A673 (cell line): ENCODE measurements at regions not wholly inside any gene's neighbourhood (a gene's known extent, or its start where the extent isn't known, plus 50 kb on each side); places are given as distances from the start of the nearest gene placed in this dataset.

Experiments
- BruUV-seq: library from RNA; stranded (reverse); fragments of 400-500 nt; replicated peaks from 2 replicates; lab custom pipeline; 2021; lab: Mats Ljungman, UMichigan
- CTCF ChIA-PET: fragments of 300-600 bp; sonication (Branson Sonifier 250); formaldehyde crosslinking; loops from one replicate; lab custom pipeline; 2022; ENCODE audit warnings: antibody characterized with exemption; lab: Charles Lee
- POLR2A ChIA-PET: fragments of 300-600 bp; sonication (Branson Sonifier 250); formaldehyde crosslinking; loops from one replicate; lab custom pipeline; 2022; ENCODE audit warnings: antibody characterized with exemption; ENCODE audit not compliant: low non-redundant PET; lab: Charles Lee
- DNase-seq: peaks from one replicate; pipeline ENCODE4 v3.0.0-alpha.2; 2015; ENCODE audit warnings: low spot score
- H3K27ac ChIP-seq: fragments of 200-600 bp; sonication (generic); 2 replicates; pipeline ENCODE4 v1.5.1; 2016; ENCODE audit warnings: mixed run types, low read depth, mild to moderate bottlenecking, mixed read lengths, antibody characterized with exemption, low read length; ENCODE audit not compliant: poor library complexity, severe bottlenecking
- H3K27me3 ChIP-seq: fragments of 200-600 bp; sonication (generic); replicated peaks from 2 replicates; pipeline ENCODE4 v1.6.1; 2017; ENCODE audit warnings: mixed run types, low read depth, mild to moderate bottlenecking, mixed read lengths, antibody characterized with exemption, low read length; ENCODE audit not compliant: insufficient read depth, poor library complexity
- H3K36me3 ChIP-seq: fragments of 200-600 bp; sonication (generic); 2 replicates; pipeline ENCODE4 v1.6.1; 2016; ENCODE audit warnings: mixed run types, mild to moderate bottlenecking, mixed read lengths, antibody characterized with exemption, low read length; ENCODE audit not compliant: insufficient read depth, poor library complexity, severe bottlenecking
- H3K4me1 ChIP-seq: fragments of 200-600 bp; sonication (generic); 2 replicates; pipeline ENCODE4 v1.6.1; 2017; ENCODE audit warnings: mixed run types, mild to moderate bottlenecking, mixed read lengths, antibody characterized with exemption, low read length; ENCODE audit not compliant: insufficient read depth, poor library complexity, severe bottlenecking
- H3K4me3 ChIP-seq: fragments of 200-600 bp; sonication (generic); 2 replicates; pipeline ENCODE4 v1.5.1; 2016; ENCODE audit warnings: low read depth, mixed run types, mild to moderate bottlenecking, mixed read lengths, low read length; ENCODE audit not compliant: poor library complexity, severe bottlenecking
- H3K9me3 ChIP-seq: fragments of 200-600 bp; sonication (generic); 2 replicates; pipeline ENCODE4 v1.6.1; 2016; ENCODE audit warnings: mixed run types, low read depth, mild to moderate bottlenecking, mixed read lengths, antibody characterized with exemption, low read length; ENCODE audit not compliant: poor library complexity, severe bottlenecking
- CTCF ChIP-seq: fragments of 300-800, 200-600 bp; sonication (generic); conservative IDR thresholded peaks from 2 replicates; pipeline ENCODE4 v1.5.1; 2017; ENCODE audit warnings: low read depth, mild to moderate bottlenecking, antibody characterized with exemption, low read length, moderate library complexity, mixed read lengths
- EZH2 ChIP-seq: fragments of 200-600 bp; sonication (generic); IDR thresholded peaks from 2 replicates; pipeline ENCODE4 v1.6.1; 2017; ENCODE audit warnings: borderline replicate concordance, low read depth, mild to moderate bottlenecking, mixed read lengths, antibody characterized with exemption, low read length; ENCODE audit not compliant: poor library complexity, severe bottlenecking
- intact Hi-C: fragments of 100-400 bp; cut with micrococcal nuclease; formaldehyde crosslinking; loops from one replicate; pipeline ENCODE4 v1.10.0; 2022; ENCODE audit not compliant: unreplicated experiment

- H3K4me1 ChIP-seq = peaks cover 8% of the 10 kb centered on the region
- TF ChIP-seq EZH2 = no peak
- TF ChIP-seq CTCF = no peak
- H3K9me3 ChIP-seq = no peaks in the 10 kb centered on the region
- no TSS peak for BruUV-seq
- no peaks in the 10 kb centered on the region for H3K27me3 ChIP-seq
- H3K36me3 ChIP-seq = no peaks in the 10 kb centered on the region
- CTCF ChIA-PET = no interaction called here
- intact Hi-C loops = no loop called here
- POLR2A ChIA-PET = no interaction called here
- no peak for DNase-seq
- no peak overlapping the region for H3K27ac ChIP-seq
- no peak overlapping the region for H3K4me3 ChIP-seq
These were observed 228.8 kb downstream of the GAS1 start for GRCh38 chr9:86718388-86719049.

- Histone ChIP-seq H3K9me3 (no peaks in the 10 kb centered on the region), H3K36me3 (no peaks in the 10 kb centered on the region), H3K4me1 (no peaks in the 10 kb centered on the region), H3K27me3 (no peaks in the 10 kb centered on the region), H3K27ac (no peak overlapping the region), H3K4me3 (no peak overlapping the region)
- no TSS peak for BruUV-seq
- TF ChIP-seq EZH2 (no peak), CTCF (no peak)
- ChIA-PET POLR2A (no interaction called here), CTCF (no interaction called here)
- intact Hi-C loops = no loop called here
- no peak for DNase-seq
These were observed 230.9 kb downstream of the GAS1 start for GRCh38 chr9:86716326-86716922.

GRCh38 chr9:86714999-86715398, 232.3 kb downstream of the GAS1 start:
- Histone ChIP-seq H3K27ac (no peak overlapping the region), H3K4me1 (no peaks in the 10 kb centered on the region), H3K9me3 (no peaks in the 10 kb centered on the region), H3K4me3 (no peak overlapping the region), H3K27me3 (no peaks in the 10 kb centered on the region), H3K36me3 (no peaks in the 10 kb centered on the region)
- no TSS peak for BruUV-seq
- TF ChIP-seq CTCF (no peak), EZH2 (no peak)
- ChIA-PET POLR2A (no interaction called here), CTCF (no interaction called here)
- no peak for DNase-seq
- intact Hi-C loops = no loop called here
